ENCODE measurements at regions not wholly inside any gene's neighbourhood (a gene's known extent, or its start where the extent isn't known, plus 50 kb on each side); places are given as distances from the start of the nearest gene placed in this dataset.

DNA sequence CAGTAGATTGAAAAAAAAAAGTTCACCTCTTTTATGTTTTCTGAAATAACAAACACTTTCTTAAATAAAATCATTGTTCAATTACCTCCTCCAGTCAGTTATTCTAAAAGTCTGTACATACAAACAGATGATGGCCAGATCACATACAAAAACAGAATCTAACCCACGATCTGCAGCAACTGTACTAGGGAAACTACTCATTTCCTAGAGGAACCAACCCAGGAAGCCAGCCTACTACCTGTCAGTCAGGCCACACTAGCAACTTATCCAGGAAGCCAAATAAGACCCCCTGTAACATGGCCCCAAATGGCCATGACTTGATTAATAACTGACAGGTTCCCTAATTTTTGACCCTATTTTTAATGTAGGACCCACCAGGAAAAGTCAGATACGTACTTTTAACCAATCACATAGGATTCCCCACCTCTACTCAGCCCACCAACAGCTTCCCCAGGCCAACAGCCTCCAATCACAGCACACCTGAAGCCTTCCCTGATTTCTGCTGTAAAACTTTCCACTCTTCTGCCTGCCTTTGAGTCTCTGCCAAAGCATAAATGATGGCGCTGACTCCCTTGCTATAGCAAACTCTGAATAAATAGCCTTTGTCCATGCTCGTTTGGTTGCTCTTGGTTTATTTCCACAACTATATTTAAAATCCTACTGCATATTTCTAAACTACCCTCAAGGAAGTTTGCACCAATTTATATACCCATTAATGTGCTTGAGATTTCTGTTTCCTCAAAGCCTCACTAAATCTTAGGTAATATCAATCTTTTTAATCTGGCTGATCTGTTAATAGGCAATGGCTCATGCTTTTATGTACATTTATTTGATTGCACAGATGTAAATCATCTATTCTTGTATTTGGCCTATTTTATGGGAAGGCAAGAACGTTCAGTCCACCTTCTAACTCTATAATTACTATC, 486.4 kb downstream of the FBXO15 start:
- H3K36me3 ChIP-seq (ENCODE audit: insufficient read depth, low read length) = no peaks in the 10 kb centered on the region
- no peak for DNase-seq (ENCODE audit: insufficient read length, low spot score, missing footprints)

DNA sequence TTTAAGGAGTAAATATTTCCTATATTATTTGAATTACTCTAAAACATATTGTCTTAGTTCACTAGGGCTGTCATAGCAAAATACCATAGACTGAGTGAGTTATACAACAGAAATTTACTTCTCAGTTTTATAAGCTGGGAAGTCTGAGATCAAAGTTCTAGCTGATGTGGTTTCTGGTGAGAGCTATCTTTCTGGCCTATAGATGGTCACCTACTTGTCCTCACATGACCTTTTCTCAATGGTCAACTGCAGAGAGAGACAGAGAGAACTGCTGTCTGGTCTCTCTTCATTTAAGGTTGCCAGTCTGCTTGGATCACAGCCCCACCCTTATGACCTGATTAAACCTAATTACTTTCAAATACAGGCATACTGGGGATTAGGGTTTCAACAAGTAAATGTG, 490.9 kb downstream of the FBXO15 start:
- no peaks in the 10 kb centered on the region for H3K27me3 ChIP-seq (ENCODE audit: insufficient read depth, low read length)
- H3K4me2 ChIP-seq (ENCODE audit: insufficient read depth, low read length) = no peak overlapping the region
- H3K79me2 ChIP-seq (ENCODE audit: insufficient read depth, low read length) = no peaks in the 10 kb centered on the region
- no peak overlapping the region for H3K4me3 ChIP-seq (ENCODE audit: insufficient read depth, low read length)
- H2AFZ ChIP-seq (ENCODE audit: low read length) = no peak overlapping the region
- H3K36me3 ChIP-seq (ENCODE audit: insufficient read depth, low read length) = no peaks in the 10 kb centered on the region
- no peaks in the 10 kb centered on the region for H4K20me1 ChIP-seq (ENCODE audit: insufficient read depth, low read length)
- TF ChIP-seq, protein P1, sequence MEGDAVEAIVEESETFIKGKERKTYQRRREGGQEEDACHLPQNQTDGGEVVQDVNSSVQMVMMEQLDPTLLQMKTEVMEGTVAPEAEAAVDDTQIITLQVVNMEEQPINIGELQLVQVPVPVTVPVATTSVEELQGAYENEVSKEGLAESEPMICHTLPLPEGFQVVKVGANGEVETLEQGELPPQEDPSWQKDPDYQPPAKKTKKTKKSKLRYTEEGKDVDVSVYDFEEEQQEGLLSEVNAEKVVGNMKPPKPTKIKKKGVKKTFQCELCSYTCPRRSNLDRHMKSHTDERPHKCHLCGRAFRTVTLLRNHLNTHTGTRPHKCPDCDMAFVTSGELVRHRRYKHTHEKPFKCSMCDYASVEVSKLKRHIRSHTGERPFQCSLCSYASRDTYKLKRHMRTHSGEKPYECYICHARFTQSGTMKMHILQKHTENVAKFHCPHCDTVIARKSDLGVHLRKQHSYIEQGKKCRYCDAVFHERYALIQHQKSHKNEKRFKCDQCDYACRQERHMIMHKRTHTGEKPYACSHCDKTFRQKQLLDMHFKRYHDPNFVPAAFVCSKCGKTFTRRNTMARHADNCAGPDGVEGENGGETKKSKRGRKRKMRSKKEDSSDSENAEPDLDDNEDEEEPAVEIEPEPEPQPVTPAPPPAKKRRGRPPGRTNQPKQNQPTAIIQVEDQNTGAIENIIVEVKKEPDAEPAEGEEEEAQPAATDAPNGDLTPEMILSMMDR (IDR thresholded peaks at IDR 0.05; ENCODE audit: extremely low read depth, low read depth, low read length) = no peak
- no peaks in the 10 kb centered on the region for H3K9me3 ChIP-seq (ENCODE audit: low read depth, low read length)
- DNase-seq (ENCODE audit: insufficient read length, low spot score, missing footprints) = no peak
- no peak overlapping the region for H3K27ac ChIP-seq (ENCODE audit: low read depth, low read length)
- H3K4me1 ChIP-seq (ENCODE audit: insufficient read depth, low read length) = no peaks in the 10 kb centered on the region

More for the DNA sequence above, 486.4 kb downstream of the FBXO15 start:
- Histone ChIP-seq H3K9me3 (ENCODE audit: low read depth, low read length) (no peaks in the 10 kb centered on the region), H3K4me3 (ENCODE audit: insufficient read depth, low read length) (no peak overlapping the region), H3K27ac (ENCODE audit: low read depth, low read length) (no peak overlapping the region), H3K4me2 (ENCODE audit: insufficient read depth, low read length) (no peak overlapping the region), H3K27me3 (ENCODE audit: insufficient read depth, low read length) (no peaks in the 10 kb centered on the region), H3K79me2 (ENCODE audit: insufficient read depth, low read length) (no peaks in the 10 kb centered on the region), H2AFZ (ENCODE audit: low read length) (no peak overlapping the region), H3K4me1 (ENCODE audit: insufficient read depth, low read length) (no peaks in the 10 kb centered on the region), H4K20me1 (ENCODE audit: insufficient read depth, low read length) (no peaks in the 10 kb centered on the region)
- TF ChIP-seq, protein P1 (IDR thresholded peaks at IDR 0.05; ENCODE audit: extremely low read depth, low read depth, low read length) = no peak

DNA sequence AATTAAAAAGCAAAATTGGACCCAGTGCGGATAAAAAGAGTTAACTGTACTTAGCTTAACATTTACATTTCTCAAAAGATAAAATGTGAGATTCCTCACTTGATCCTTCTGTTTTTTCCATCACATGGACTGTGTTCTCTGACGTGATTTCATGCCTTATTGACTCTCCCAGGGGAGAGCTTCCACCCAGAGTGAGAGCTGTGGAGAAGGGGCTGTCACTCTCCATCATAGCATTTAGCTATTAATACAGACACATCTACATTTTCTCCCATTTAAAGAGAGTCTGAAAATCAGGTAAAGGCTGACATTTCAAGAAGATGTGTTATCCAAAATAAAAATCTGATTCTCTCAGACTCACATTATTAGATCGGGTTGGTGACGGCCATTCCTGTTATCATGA, 493.8 kb downstream of the FBXO15 start:
- Histone ChIP-seq H3K79me2 (ENCODE audit: insufficient read depth, low read length) (no peaks in the 10 kb centered on the region), H4K20me1 (ENCODE audit: insufficient read depth, low read length) (no peaks in the 10 kb centered on the region), H3K27ac (ENCODE audit: low read depth, low read length) (no peak overlapping the region), H3K4me2 (ENCODE audit: insufficient read depth, low read length) (no peak overlapping the region), H3K4me1 (ENCODE audit: insufficient read depth, low read length) (no peaks in the 10 kb centered on the region), H3K27me3 (ENCODE audit: insufficient read depth, low read length) (no peaks in the 10 kb centered on the region), H3K9me3 (ENCODE audit: low read depth, low read length) (no peaks in the 10 kb centered on the region), H2AFZ (ENCODE audit: low read length) (no peak overlapping the region), H3K4me3 (ENCODE audit: insufficient read depth, low read length) (no peak overlapping the region), H3K36me3 (ENCODE audit: insufficient read depth, low read length) (no peaks in the 10 kb centered on the region)
- no peak for DNase-seq (ENCODE audit: insufficient read length, low spot score, missing footprints)
- TF ChIP-seq, protein P1 (IDR thresholded peaks at IDR 0.05; ENCODE audit: extremely low read depth, low read depth, low read length) = no peak

DNA sequence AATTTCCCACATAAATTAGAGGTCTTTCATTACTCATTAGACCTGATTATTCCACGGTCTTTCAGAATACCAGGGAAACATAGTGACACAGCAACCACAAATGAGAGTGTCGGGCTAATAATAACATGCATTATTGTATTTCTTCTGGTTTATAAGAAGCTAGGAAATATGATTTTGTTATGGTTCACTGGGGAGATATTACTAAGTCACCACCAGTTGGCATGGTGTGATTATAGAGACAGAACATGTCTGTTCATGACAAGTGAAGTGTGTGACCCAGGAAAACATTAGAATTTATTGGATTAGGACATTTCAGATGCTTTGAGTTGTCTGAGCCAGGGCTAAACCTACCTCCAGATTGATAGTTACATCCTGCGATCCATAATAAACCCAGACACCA, 494.4 kb downstream of the FBXO15 start:
- TF ChIP-seq, protein P1 (IDR thresholded peaks at IDR 0.05; ENCODE audit: extremely low read depth, low read depth, low read length) = no peak
- no peaks in the 10 kb centered on the region for H3K27me3 ChIP-seq (ENCODE audit: insufficient read depth, low read length)

More for the DNA sequence above, 494.4 kb downstream of the FBXO15 start:
- no peaks in the 10 kb centered on the region for H3K4me1 ChIP-seq (ENCODE audit: insufficient read depth, low read length)
- no peaks in the 10 kb centered on the region for H3K9me3 ChIP-seq (ENCODE audit: low read depth, low read length)
- no peaks in the 10 kb centered on the region for H4K20me1 ChIP-seq (ENCODE audit: insufficient read depth, low read length)
- no peaks in the 10 kb centered on the region for H3K36me3 ChIP-seq (ENCODE audit: insufficient read depth, low read length)
- no peak overlapping the region for H3K4me3 ChIP-seq (ENCODE audit: insufficient read depth, low read length)
- no peak for DNase-seq (ENCODE audit: insufficient read length, low spot score, missing footprints)
- no peak overlapping the region for H3K4me2 ChIP-seq (ENCODE audit: insufficient read depth, low read length)
- H3K79me2 ChIP-seq (ENCODE audit: insufficient read depth, low read length) = no peaks in the 10 kb centered on the region
- H2AFZ ChIP-seq (ENCODE audit: low read length) = no peak overlapping the region
- H3K27ac ChIP-seq (ENCODE audit: low read depth, low read length) = no peak overlapping the region

Data from osteoblast (primary cell).